ENCODE measurements at regions not wholly inside any gene's neighbourhood (a gene's known extent, or its start where the extent isn't known, plus 50 kb on each side); places are given as distances from the start of the nearest gene placed in this dataset.

DNA sequence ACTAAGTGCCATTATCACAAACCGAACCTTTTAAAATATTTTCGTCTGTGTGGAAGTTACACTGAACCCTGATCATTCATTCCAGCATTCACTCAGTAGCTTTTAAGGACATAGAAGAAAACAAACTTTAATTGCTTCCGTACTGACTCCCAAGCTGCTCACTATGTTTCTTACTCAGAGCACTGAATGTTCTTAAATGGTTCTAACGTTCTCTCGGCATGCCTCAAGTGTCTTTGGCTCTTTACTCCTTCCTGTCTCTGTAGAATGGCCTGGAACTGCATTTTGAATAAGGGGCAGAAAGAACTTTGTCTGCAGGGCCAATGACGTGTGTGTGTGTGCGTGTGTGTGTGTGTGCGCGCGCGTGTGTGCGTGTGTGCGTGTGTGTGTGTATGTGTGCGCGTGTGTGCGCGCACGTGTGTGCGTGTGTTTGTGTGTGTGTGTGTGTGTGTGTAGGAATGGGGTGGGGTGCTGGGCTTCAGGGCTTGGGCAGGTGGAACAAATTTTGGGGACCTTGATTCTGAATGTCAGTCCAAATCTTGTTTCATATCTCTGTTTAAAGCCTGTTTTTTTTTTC is 50.5 kb upstream of the PAQR3 start:
- Histone ChIP-seq H3K9ac (ENCODE audit: extremely low read depth, insufficient read length, low read length) (no peak overlapping the region), H3K27me3 (ENCODE audit: insufficient read depth, low read length) (no peaks in the 10 kb centered on the region), H2BK5ac (ENCODE audit: insufficient read length, low read length) (no peak overlapping the region), H2BK120ac (ENCODE audit: low read depth, low read length, poor library complexity, severe bottlenecking) (no peak overlapping the region), H2BK15ac (ENCODE audit: low read depth, low read length) (no peak overlapping the region), H3K79me1 (ENCODE audit: insufficient read depth, low read depth, low read length, poor library complexity, severe bottlenecking) (no peaks in the 10 kb centered on the region), H3K4me2 (ENCODE audit: insufficient read depth, insufficient read length, low read length) (no peak overlapping the region), H2AK5ac (ENCODE audit: insufficient read length, low read length) (no peak overlapping the region), H2AFZ (ENCODE audit: low read length) (no peak overlapping the region), H3K18ac (ENCODE audit: insufficient read length, low read depth, low read length) (no peak overlapping the region), H3T11ph (ENCODE audit: low read length) (no peak overlapping the region), H4K8ac (replicated peaks; ENCODE audit: insufficient read length, low read depth, low read length) (no peak overlapping the region), H2BK12ac (ENCODE audit: insufficient read length, low read depth, low read length) (no peak overlapping the region), H3K23ac (ENCODE audit: insufficient read length, low read depth, low read length) (no peak overlapping the region), H2BK20ac (ENCODE audit: low read depth, low read length, poor library complexity, severe bottlenecking) (no peak overlapping the region), H3K4ac (ENCODE audit: low read depth, low read length) (no peak overlapping the region), H3K4me1 (ENCODE audit: insufficient read depth, low read length) (no peaks in the 10 kb centered on the region; the same call in 1 of the 2 replicates), H4K5ac (ENCODE audit: insufficient read length, low read depth, low read length) (no peak overlapping the region), H4K91ac (ENCODE audit: insufficient read length, low read depth, low read length) (no peak overlapping the region), H3K79me2 (ENCODE audit: insufficient read depth, low read length) (no peaks in the 10 kb centered on the region), H3K23me2 (ENCODE audit: insufficient read length, low read depth, low read length, poor library complexity, severe bottlenecking) (no peaks in the 10 kb centered on the region), H3K56ac (ENCODE audit: insufficient read length, low read depth, low read length) (no peak overlapping the region), H3K27ac (ENCODE audit: insufficient read length, low read depth, low read length) (no peak overlapping the region), H3K14ac (ENCODE audit: insufficient read depth, low read length) (no peak overlapping the region), H4K20me1 (ENCODE audit: control insufficient read depth, insufficient read depth, insufficient read length) (no peaks in the 10 kb centered on the region), H3K9me3 (ENCODE audit: control insufficient read depth, low read depth, low read length) (no peaks in the 10 kb centered on the region)
- Mint-ChIP-seq H3K36me3 (ENCODE audit: insufficient read depth in 1 of 3, low read depth in 3 of 3) (no peaks in the 10 kb centered on the region), H3K9me3 (no peaks in the 10 kb centered on the region), H3K4me3 (no peak overlapping the region), H3K27me3 (ENCODE audit: low read depth) (peaks cover 2% of the 10 kb centered on the region; the same call in 1 of the 2 replicates), H3K27ac (peak overlapping the region in 2 of 3 experiments; percentile 32 to 34; a peak in 2 of 7 replicates), H3K4me1 (0 out of 4 replicates have a peak, but pooled peaks cover 0 to 3% of the 10 kb centered on the region in 2 experiments)
- DNase-seq = no peak
- TF ChIP-seq CTCF (conservative IDR thresholded peaks at IDR 0.05) = no peak
- WGBS (ENCODE audit: extremely low coverage, insufficient read length, low lambda C conversion rate) = no CpG with 5 or more reads among the region's 19 CpGs

All from H9 (cell line).